Suprapubic skin (tissue), 4 donors: ENCODE measurements at regions not wholly inside any gene's neighbourhood (a gene's known extent, or its start where the extent isn't known, plus 50 kb on each side); places are given as distances from the start of the nearest gene placed in this dataset.

Experiments
- DNase-seq, 2 donors: peaks; one replicate each; pipeline ENCODE4 v3.0.0-alpha.2; 2019; ENCODE audit warnings: low spot score in 2 of 2
- H3K27ac ChIP-seq: fragments of 200-600 bp; sonication (generic); one replicate; pipeline ENCODE4 v1.5.1; 2019
- H3K27me3 ChIP-seq: fragments of 200-600 bp; sonication (generic); one replicate; pipeline ENCODE4 v1.5.1; 2019
- H3K36me3 ChIP-seq: fragments of 200-600 bp; sonication (generic); one replicate; pipeline ENCODE4 v1.5.1; 2019
- H3K4me1 ChIP-seq: fragments of 200-600 bp; sonication (generic); one replicate; pipeline ENCODE4 v1.5.1; 2019
- H3K4me3 ChIP-seq: fragments of 200-600 bp; sonication (generic); one replicate; pipeline ENCODE4 v1.5.1; 2019; ENCODE audit warnings: mild to moderate bottlenecking
- H3K9me3 ChIP-seq: fragments of 200-600 bp; sonication (generic); one replicate; pipeline ENCODE4 v1.5.1; 2019
- EP300 ChIP-seq: sonication (generic); formaldehyde crosslinking; IDR thresholded peaks from one replicate; pipeline ENCODE4 v1.6.1; 2017; ENCODE audit warnings: antibody characterized with exemption
- POLR2A ChIP-seq, 2 donors: fragments of 450-650 bp; IDR thresholded peaks; one replicate each; pipeline ENCODE4 v1.6.1; 2017; ENCODE audit warnings: antibody characterized with exemption in 2 of 2, mild to moderate bottlenecking in 2 of 2, moderate library complexity in 2 of 2
- POLR2AphosphoS5 ChIP-seq, 3 donors: sonication (generic); formaldehyde crosslinking; IDR thresholded peaks; one replicate each; pipeline ENCODE4 v1.6.1; 2017; ENCODE audit warnings: antibody characterized with exemption in 3 of 3
- WGBS: methylation state at CpG from one replicate; pipeline ENCODE4 v1.1.5; 2018; 5-methylcytosine and 5-hydroxymethylcytosine counted together
- TF ChIP-seq, protein P1 (sequence below), 2 donors: fragments of 200-600 bp in 1 of 2; fragments of 450-650 bp in 1 of 2; sonication (generic) in 1 of 2; IDR thresholded peaks; one replicate each; pipeline ENCODE4 v1.5.1; 2016 to 2019; ENCODE audit warnings: antibody characterized with exemption in 2 of 2, mild to moderate bottlenecking in 1 of 2, moderate library complexity in 1 of 2

DNA sequence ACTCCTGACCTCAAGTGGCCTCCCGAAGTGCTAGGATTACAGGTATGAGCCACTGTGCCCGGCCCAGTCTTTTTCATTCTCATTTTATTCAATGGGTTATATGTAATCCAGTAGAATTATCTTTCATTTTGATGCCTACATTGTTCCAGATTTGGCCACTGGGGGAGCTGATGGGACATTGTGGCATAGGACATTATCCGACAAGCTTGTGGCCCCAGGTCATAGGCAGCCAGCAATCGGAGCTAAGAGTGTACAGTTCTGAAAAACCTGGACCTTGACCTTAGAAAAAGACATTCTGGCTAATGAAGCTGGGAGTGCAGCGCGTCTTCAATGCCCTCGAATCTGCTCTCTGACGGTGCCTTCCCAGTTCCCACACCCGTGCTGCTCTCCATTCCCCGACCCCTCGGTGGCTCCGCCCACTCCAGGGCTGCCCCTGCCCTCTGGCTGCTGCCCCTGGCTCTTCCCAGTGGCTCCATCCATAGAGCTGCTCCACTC lies 108.7 kb downstream of the TEX29 start:
- Histone ChIP-seq H3K27ac (no peak overlapping the region), H3K9me3 (no peaks in the 10 kb centered on the region), H3K4me1 (peaks cover 5% of the 10 kb centered on the region), H3K4me3 (no peak overlapping the region), H3K36me3 (no peaks in the 10 kb centered on the region), H3K27me3 (peaks cover 29% of the 10 kb centered on the region)
- no peak for DNase-seq
- WGBS = 30% methylated on average over 9 of the region's 12 CpGs
- TF ChIP-seq, protein P1, sequence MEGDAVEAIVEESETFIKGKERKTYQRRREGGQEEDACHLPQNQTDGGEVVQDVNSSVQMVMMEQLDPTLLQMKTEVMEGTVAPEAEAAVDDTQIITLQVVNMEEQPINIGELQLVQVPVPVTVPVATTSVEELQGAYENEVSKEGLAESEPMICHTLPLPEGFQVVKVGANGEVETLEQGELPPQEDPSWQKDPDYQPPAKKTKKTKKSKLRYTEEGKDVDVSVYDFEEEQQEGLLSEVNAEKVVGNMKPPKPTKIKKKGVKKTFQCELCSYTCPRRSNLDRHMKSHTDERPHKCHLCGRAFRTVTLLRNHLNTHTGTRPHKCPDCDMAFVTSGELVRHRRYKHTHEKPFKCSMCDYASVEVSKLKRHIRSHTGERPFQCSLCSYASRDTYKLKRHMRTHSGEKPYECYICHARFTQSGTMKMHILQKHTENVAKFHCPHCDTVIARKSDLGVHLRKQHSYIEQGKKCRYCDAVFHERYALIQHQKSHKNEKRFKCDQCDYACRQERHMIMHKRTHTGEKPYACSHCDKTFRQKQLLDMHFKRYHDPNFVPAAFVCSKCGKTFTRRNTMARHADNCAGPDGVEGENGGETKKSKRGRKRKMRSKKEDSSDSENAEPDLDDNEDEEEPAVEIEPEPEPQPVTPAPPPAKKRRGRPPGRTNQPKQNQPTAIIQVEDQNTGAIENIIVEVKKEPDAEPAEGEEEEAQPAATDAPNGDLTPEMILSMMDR (IDR thresholded peaks at IDR 0.05) = peak in 1 of 2 donors; percentile 64
- TF ChIP-seq POLR2A (IDR thresholded peaks at IDR 0.05) (no peak), POLR2AphosphoS5 (IDR thresholded peaks at IDR 0.05) (no peak), EP300 (no peak)

DNA sequence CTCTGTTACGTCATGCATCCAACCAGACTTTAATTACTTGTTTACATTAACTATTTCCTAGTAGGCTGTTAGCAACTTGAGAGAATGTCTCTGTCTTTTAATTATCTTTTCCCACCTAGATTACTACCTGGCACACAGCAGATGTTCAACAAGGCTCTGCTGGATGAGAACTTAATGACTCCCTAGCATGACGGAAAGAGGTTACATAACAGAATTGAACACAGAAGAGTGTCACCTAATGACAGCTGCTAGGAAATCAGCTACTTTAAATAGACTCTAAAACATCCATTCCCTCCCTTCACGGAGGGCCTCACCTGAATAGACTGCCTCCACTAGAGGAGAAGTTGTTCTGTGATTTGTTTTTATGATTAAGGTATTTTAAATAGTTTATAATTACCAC lies 110.8 kb downstream of the TEX29 start:
- TF ChIP-seq POLR2AphosphoS5 (IDR thresholded peaks at IDR 0.05) = no peak
- no peak for TF ChIP-seq EP300
- TF ChIP-seq, protein P1 (IDR thresholded peaks at IDR 0.05) = no peak
- TF ChIP-seq POLR2A (IDR thresholded peaks at IDR 0.05) = no peak
- no peak for DNase-seq
- Histone ChIP-seq H3K27ac (no peak overlapping the region), H3K36me3 (no peaks in the 10 kb centered on the region), H3K27me3 (peaks cover 25% of the 10 kb centered on the region), H3K9me3 (no peaks in the 10 kb centered on the region), H3K4me3 (no peak overlapping the region), H3K4me1 (peaks cover 5% of the 10 kb centered on the region)
- 77% methylated on average over 2 of the region's 3 CpGs for whole genome bisulfite sequencing

DNA sequence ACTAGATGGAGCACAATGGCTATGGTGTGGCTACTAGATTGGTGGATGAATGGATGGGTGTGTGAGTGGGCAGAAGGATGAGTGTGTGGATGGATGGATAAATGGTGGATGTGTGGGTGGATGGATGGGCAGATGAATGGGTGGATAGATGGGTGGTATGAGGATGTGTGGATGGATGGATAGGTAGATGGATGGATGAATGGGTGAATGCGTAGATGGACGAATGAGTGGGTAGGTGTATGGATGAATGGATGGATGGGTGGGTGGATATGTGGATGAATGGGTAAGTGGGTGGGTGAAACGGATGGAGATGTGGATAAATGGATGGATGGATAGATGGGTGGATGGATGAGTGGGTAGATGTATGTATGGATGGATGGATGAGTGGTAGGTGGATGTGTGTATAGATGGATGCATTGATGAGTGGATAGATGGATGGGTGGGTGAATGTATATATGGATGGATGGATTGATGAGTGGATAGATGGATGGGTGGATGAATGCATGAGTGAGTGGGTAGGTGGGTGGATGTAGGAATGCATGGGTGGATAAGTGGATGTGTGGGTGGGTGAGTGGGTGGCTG lies 114.2 kb downstream of the TEX29 start:
- no peak overlapping the region for H3K27ac ChIP-seq
- H3K9me3 ChIP-seq = no peaks in the 10 kb centered on the region
- DNase-seq = no peak
- H3K36me3 ChIP-seq = no peaks in the 10 kb centered on the region
- TF ChIP-seq, protein P1 (IDR thresholded peaks at IDR 0.05) = no peak
- no peak for TF ChIP-seq POLR2A (IDR thresholded peaks at IDR 0.05)
- no peak for TF ChIP-seq EP300
- no peak for TF ChIP-seq POLR2AphosphoS5 (IDR thresholded peaks at IDR 0.05)
- no peaks in the 10 kb centered on the region for H3K4me1 ChIP-seq
- H3K4me3 ChIP-seq = no peak overlapping the region
- WGBS = 45% methylated on average over 3 of the region's 3 CpGs
- H3K27me3 ChIP-seq = peaks cover 18% of the 10 kb centered on the region

DNA sequence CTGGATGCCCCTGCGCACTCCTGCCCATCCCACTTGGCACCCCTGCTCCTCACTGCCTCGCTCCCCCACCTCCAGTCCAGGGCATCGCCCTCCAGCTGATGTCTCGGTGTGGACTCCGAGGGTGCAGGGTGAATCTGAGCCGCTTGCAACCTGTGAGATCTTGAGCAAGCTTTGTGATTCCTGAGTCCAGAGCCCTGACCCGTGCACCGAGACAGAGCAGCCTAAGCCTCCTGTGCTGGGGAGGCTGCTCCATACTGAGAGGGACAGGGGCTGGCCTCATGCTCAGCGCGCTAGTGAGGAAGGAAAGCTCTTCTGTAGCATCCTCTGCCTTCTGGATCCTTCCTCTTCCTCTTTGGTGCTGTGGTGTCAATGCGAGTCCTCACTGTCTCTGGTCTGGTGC lies 116.0 kb downstream of the TEX29 start:
- Histone ChIP-seq H3K27ac (no peak overlapping the region), H3K4me1 (no peaks in the 10 kb centered on the region), H3K36me3 (no peaks in the 10 kb centered on the region), H3K4me3 (no peak overlapping the region), H3K27me3 (peaks cover 18% of the 10 kb centered on the region), H3K9me3 (no peaks in the 10 kb centered on the region)
- DNase-seq = no peak
- TF ChIP-seq POLR2A (IDR thresholded peaks at IDR 0.05) = no peak
- TF ChIP-seq EP300 = no peak
- TF ChIP-seq, protein P1 (IDR thresholded peaks at IDR 0.05) = no peak
- no peak for TF ChIP-seq POLR2AphosphoS5 (IDR thresholded peaks at IDR 0.05)
- 74% methylated on average over 11 of the region's 11 CpGs for WGBS

DNA sequence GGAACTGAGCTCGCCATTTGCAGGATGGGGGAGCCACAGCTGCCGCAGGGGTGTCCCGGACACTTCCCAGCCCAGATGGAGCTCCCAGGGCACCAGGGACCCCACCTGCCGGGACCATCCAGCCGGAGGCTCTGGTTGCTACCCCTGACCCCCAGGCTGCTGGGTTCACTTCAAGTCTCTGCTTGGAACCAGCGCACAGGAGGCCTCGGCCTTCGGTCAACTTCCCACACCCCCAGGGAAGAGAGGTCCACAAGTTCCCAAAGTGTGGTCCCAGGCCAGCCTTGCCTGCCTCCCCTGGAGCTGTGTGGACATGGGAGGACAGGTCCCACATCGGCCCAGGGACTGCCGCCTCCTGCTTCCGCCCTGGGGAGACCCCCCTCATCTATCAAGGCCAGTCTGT lies 117.0 kb downstream of the TEX29 start:
- Histone ChIP-seq H3K4me1 (no peaks in the 10 kb centered on the region), H3K36me3 (no peaks in the 10 kb centered on the region), H3K27ac (no peak overlapping the region), H3K4me3 (no peak overlapping the region), H3K9me3 (no peaks in the 10 kb centered on the region), H3K27me3 (peaks cover 18% of the 10 kb centered on the region)
- WGBS = 82% methylated on average over 3 of the region's 11 CpGs
- no peak for DNase-seq
- TF ChIP-seq EP300 (no peak), POLR2A (IDR thresholded peaks at IDR 0.05) (no peak), POLR2AphosphoS5 (IDR thresholded peaks at IDR 0.05) (no peak)
- TF ChIP-seq, protein P1 (IDR thresholded peaks at IDR 0.05) = no peak
